ENCODE measurements at regions not wholly inside any gene's neighbourhood (a gene's known extent, or its start where the extent isn't known, plus 50 kb on each side); places are given as distances from the start of the nearest gene placed in this dataset.

- DNase-seq (ENCODE audit: low spot score): no peak
- intact Hi-C loops (cut with DNase I): no loop called here
These were observed 136.3 kb upstream of the SHB start for GRCh38 chr9:38205279-38205678.

- intact Hi-C loops (cut with DNase I): no loop called here
- DNase-seq (ENCODE audit: low spot score): no peak
These were observed 133.4 kb upstream of the SHB start for GRCh38 chr9:38202336-38202938.

- intact Hi-C loops (cut with DNase I): no loop called here
- no peak for DNase-seq (ENCODE audit: low spot score)
These were observed 132.8 kb upstream of the SHB start for GRCh38 chr9:38201844-38202243.

GRCh38 chr9:38200431-38200830, 131.4 kb upstream of the SHB start:
- no peak for DNase-seq (ENCODE audit: low spot score)
- intact Hi-C loops (cut with DNase I): no loop called here

GRCh38 chr9:38198140-38198539, 129.1 kb upstream of the SHB start:
- intact Hi-C loops (cut with DNase I): no loop called here

GRCh38 chr9:38196714-38197113, 127.7 kb upstream of the SHB start:
- no peak for DNase-seq (ENCODE audit: low spot score)
- intact Hi-C loops (cut with DNase I): no loop called here

More at GRCh38 chr9:38198140-38198539, 129.1 kb upstream of the SHB start:
- no peak for DNase-seq (ENCODE audit: low spot score)

- intact Hi-C loops (cut with DNase I): no loop called here
- DNase-seq (ENCODE audit: low spot score): no peak
These were observed 126.7 kb upstream of the SHB start for GRCh38 chr9:38195737-38196161.

GRCh38 chr9:38194870-38195269, 125.8 kb upstream of the SHB start:
- intact Hi-C loops (cut with DNase I): no loop called here
- DNase-seq (ENCODE audit: low spot score): no peak

- DNase-seq (ENCODE audit: low spot score): no peak
- intact Hi-C loops (cut with DNase I): no loop called here
These were observed 123.8 kb upstream of the SHB start for GRCh38 chr9:38192731-38193265.

GRCh38 chr9:38186404-38187115, 117.5 kb upstream of the SHB start:
- DNase-seq (ENCODE audit: low spot score): no peak
- intact Hi-C loops (cut with DNase I): no loop called here

GRCh38 chr9:38185647-38186403, 116.8 kb upstream of the SHB start:
- intact Hi-C loops (cut with DNase I): no loop called here
- no peak for DNase-seq (ENCODE audit: low spot score)

GRCh38 chr9:38183994-38184568, 115.1 kb upstream of the SHB start:
- DNase-seq (ENCODE audit: low spot score): no peak
- intact Hi-C loops (cut with DNase I): no loop called here

- intact Hi-C loops (cut with DNase I): no loop called here
- no peak for DNase-seq (ENCODE audit: low spot score)
These were observed 113.3 kb upstream of the SHB start for GRCh38 chr9:38182321-38182720.

GRCh38 chr9:38181866-38182265, 112.8 kb upstream of the SHB start:
- intact Hi-C loops (cut with DNase I): no loop called here
- DNase-seq (ENCODE audit: low spot score): no peak

GRCh38 chr9:38181232-38181631, 112.2 kb upstream of the SHB start:
- intact Hi-C loops (cut with DNase I): no loop called here
- no peak for DNase-seq (ENCODE audit: low spot score)

- intact Hi-C loops (cut with DNase I): no loop called here
- no peak for DNase-seq (ENCODE audit: low spot score)
These were observed 111.6 kb upstream of the SHB start for GRCh38 chr9:38180656-38181055.

- DNase-seq (ENCODE audit: low spot score): no peak
- intact Hi-C loops (cut with DNase I): no loop called here
These were observed 110.9 kb upstream of the SHB start for GRCh38 chr9:38179965-38180364.

- intact Hi-C loops (cut with DNase I): no loop called here
- DNase-seq (ENCODE audit: low spot score): no peak
These were observed 109.2 kb upstream of the SHB start for GRCh38 chr9:38178237-38178636.

- no peak for DNase-seq (ENCODE audit: low spot score)
- intact Hi-C loops (cut with DNase I): no loop called here
These were observed 108.7 kb upstream of the SHB start for GRCh38 chr9:38177680-38178079.

- no peak for DNase-seq (ENCODE audit: low spot score)
- intact Hi-C loops (cut with DNase I): no loop called here
These were observed 107.2 kb upstream of the SHB start for GRCh38 chr9:38176251-38176650.
